Lung (tissue), 11 donors: ENCODE measurements at regions not wholly inside any gene's neighbourhood (a gene's known extent, or its start where the extent isn't known, plus 50 kb on each side); places are given as distances from the start of the nearest gene placed in this dataset.

Source experiments
- ATAC-seq: fragments of 200-7000 bp; cut with Tn5 transposase; one replicate; pipeline ENCODE4 v1.9.1; 2020; ENCODE audit warnings: moderate number of reproducible peaks; ENCODE audit not compliant: insufficient read depth, low FRiP score
- DNase-seq, 3 donors: peaks; one replicate each; pipeline ENCODE4 v3.0.0-alpha.2; 2013 to 2017
- H3K27ac ChIP-seq, 2 donors: one replicate each; pipeline ENCODE4 v1.5.1; 2013; ENCODE audit warnings: mild to moderate bottlenecking in 2 of 2, moderate library complexity in 2 of 2, control low read depth in 1 of 2, inconsistent platforms in 1 of 2, low read depth in 1 of 2, low read length in 1 of 2
- H3K27me3 ChIP-seq, 3 donors: one replicate each; pipeline ENCODE4 v1.5.1; 2013; ENCODE audit warnings: low read length in 2 of 3; ENCODE audit not compliant: control insufficient read depth in 3 of 3, insufficient read depth in 3 of 3
- H3K36me3 ChIP-seq, 4 donors: one replicate each; pipeline ENCODE4 v1.5.1; 2013; ENCODE audit warnings: low read length in 4 of 4, mild to moderate bottlenecking in 1 of 4, moderate library complexity in 1 of 4; ENCODE audit not compliant: control insufficient read depth in 4 of 4, insufficient read depth in 4 of 4
- H3K4me1 ChIP-seq, 5 donors: one replicate each; pipeline ENCODE4 v1.5.1; 2013; ENCODE audit warnings: low read length in 5 of 5, mild to moderate bottlenecking in 2 of 5, moderate library complexity in 1 of 5; ENCODE audit not compliant: control insufficient read depth in 5 of 5, insufficient read depth in 5 of 5
- H3K4me3 ChIP-seq: one replicate; pipeline ENCODE4 v1.5.1; 2013; ENCODE audit warnings: mild to moderate bottlenecking, control low read depth, moderate library complexity
- H3K9ac ChIP-seq, 2 donors: one replicate each; pipeline ENCODE4 v1.5.1; 2013; ENCODE audit warnings: low read length in 2 of 2, control low read depth in 1 of 2; ENCODE audit not compliant: insufficient read depth in 1 of 2
- H3K9me3 ChIP-seq, 4 donors: one replicate each; pipeline ENCODE4 v1.5.1; 2013; ENCODE audit warnings: low read length in 3 of 4, mild to moderate bottlenecking in 1 of 4, moderate library complexity in 1 of 4; ENCODE audit not compliant: control insufficient read depth in 4 of 4, insufficient read depth in 3 of 4
- WGBS, 2 donors: extraction: QIAGEN DNeasy Blood & Tissue Kit; methylation state at CpG; one replicate each; pipeline ENCODE4 v1.1.7; 2013; 5-methylcytosine and 5-hydroxymethylcytosine counted together
- TF ChIP-seq, protein P1 (sequence below): IDR thresholded peaks from 2 replicates; pipeline ENCODE4 v1.5.1; 2012; ENCODE audit warnings: mild to moderate bottlenecking; ENCODE audit errors: control extremely low read depth, extremely low read depth
- donor health status: control.
- donor health status: control.
- donor health status: Bipolar disorder and iron deficiency.
- donor health status: healthy.
- donor health status: DM: yes; HTN: yes; CAD: no.

DNA sequence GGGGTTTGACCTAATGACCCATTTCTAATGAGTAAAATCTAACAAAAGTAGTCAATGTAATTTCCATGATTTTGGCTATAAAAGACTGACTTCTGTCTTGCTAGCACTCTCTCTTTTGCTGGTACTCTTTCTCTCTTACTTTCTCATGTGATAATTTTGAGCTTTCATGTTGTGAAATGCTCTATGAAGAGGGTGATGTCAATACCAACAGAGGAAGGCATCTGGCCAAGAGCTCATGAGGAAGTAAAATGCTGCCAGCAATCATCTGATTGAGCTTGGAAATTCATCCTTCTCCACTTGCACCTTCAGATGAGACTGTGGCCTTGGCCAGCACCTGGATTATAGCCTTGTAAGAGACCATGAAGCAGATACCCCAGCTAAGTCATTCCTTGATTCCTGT, 347.7 kb downstream of the HS3ST1 start:
- no peak overlapping the region for H3K4me3 ChIP-seq
- H3K27me3 ChIP-seq = no peaks in the 10 kb centered on the region
- no peak for DNase-seq
- ATAC-seq = no peak
- TF ChIP-seq, protein P1, sequence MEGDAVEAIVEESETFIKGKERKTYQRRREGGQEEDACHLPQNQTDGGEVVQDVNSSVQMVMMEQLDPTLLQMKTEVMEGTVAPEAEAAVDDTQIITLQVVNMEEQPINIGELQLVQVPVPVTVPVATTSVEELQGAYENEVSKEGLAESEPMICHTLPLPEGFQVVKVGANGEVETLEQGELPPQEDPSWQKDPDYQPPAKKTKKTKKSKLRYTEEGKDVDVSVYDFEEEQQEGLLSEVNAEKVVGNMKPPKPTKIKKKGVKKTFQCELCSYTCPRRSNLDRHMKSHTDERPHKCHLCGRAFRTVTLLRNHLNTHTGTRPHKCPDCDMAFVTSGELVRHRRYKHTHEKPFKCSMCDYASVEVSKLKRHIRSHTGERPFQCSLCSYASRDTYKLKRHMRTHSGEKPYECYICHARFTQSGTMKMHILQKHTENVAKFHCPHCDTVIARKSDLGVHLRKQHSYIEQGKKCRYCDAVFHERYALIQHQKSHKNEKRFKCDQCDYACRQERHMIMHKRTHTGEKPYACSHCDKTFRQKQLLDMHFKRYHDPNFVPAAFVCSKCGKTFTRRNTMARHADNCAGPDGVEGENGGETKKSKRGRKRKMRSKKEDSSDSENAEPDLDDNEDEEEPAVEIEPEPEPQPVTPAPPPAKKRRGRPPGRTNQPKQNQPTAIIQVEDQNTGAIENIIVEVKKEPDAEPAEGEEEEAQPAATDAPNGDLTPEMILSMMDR = no peak
- H3K4me1 ChIP-seq = no peaks in the 10 kb centered on the region
- H3K9ac ChIP-seq = no peak overlapping the region
- H3K36me3 ChIP-seq = no peaks in the 10 kb centered on the region
- peaks cover 0 to 2% (median 0%) of the 10 kb centered on the region in 4 donors for H3K9me3 ChIP-seq
- no peak overlapping the region for H3K27ac ChIP-seq

- peaks cover 0 to 2% (median 0%) of the 10 kb centered on the region in 4 donors for H3K9me3 ChIP-seq
- H3K4me1 ChIP-seq = no peaks in the 10 kb centered on the region
- no peak overlapping the region for H3K27ac ChIP-seq
- no peak for ATAC-seq
- H3K36me3 ChIP-seq = no peaks in the 10 kb centered on the region
- no peak for DNase-seq
- no peak overlapping the region for H3K9ac ChIP-seq
- WGBS, 2 donors = 85 to 89% methylated on average over 1 of the region's 1 CpG
- H3K27me3 ChIP-seq = no peaks in the 10 kb centered on the region
- H3K4me3 ChIP-seq = no peak overlapping the region
- TF ChIP-seq, protein P1 = no peak
These were observed 349.5 kb downstream of the HS3ST1 start for GRCh38 chr4:11079171-11079570.

GRCh38 chr4:11074581-11075241, 354.0 kb downstream of the HS3ST1 start:
- 73 to 83% methylated on average over 4 of the region's 4 CpGs for WGBS, 2 donors
- Histone ChIP-seq H3K4me3 (no peak overlapping the region), H3K27me3 (no peaks in the 10 kb centered on the region), H3K9ac (no peak overlapping the region), H3K36me3 (no peaks in the 10 kb centered on the region), H3K9me3 (no peaks in the 10 kb centered on the region), H3K27ac (no peak overlapping the region), H3K4me1 (peaks cover 0 to 3% (median 0%) of the 10 kb centered on the region in 5 donors)
- ATAC-seq = no peak
- TF ChIP-seq, protein P1 = no peak
- no peak for DNase-seq

GRCh38 chr4:11073621-11074051, 355.1 kb downstream of the HS3ST1 start:
- Histone ChIP-seq H3K4me1 (peaks cover 0 to 6% (median 5%) of the 10 kb centered on the region in 5 donors), H3K36me3 (no peaks in the 10 kb centered on the region), H3K9me3 (no peaks in the 10 kb centered on the region), H3K27me3 (no peaks in the 10 kb centered on the region), H3K27ac (no peak overlapping the region), H3K9ac (no peak overlapping the region), H3K4me3 (no peak overlapping the region)
- TF ChIP-seq, protein P1 = no peak
- DNase-seq (peak; percentile 14 to 53 (median 34)), ATAC-seq (no peak)
- WGBS, 2 donors = 91 to 95% methylated on average over 6 of the region's 6 CpGs
